ENCODE measurements at regions not wholly inside any gene's neighbourhood (a gene's known extent, or its start where the extent isn't known, plus 50 kb on each side); places are given as distances from the start of the nearest gene placed in this dataset.
A peak's percentile ranks its signal among the peaks of the same experiment; 100 is the strongest.
"Not testable (repeated sequence)": the region's sequence is repeated elsewhere in the genome, so short reads cannot be mapped to it uniquely, and the experiment has no call there.

GRCh38 chr13:76829572-76830327, 56.5 kb downstream of the KCTD12 start:
- no peak for DNase-seq

- DNase-seq: no peak
Observed at GRCh38 chr13:76828316-76828741, 57.9 kb downstream of the KCTD12 start.

GRCh38 chr13:76826527-76826926, 59.7 kb downstream of the KCTD12 start:
- DNase-seq: no peak

- DNase-seq: no peak
Observed at GRCh38 chr13:76825430-76825829, 60.8 kb downstream of the KCTD12 start.

- no peak for DNase-seq
Observed at GRCh38 chr13:76823969-76824368, 62.2 kb downstream of the KCTD12 start.

GRCh38 chr13:76822698-76823267, 63.4 kb downstream of the KCTD12 start:
- DNase-seq: no peak

GRCh38 chr13:76821222-76821621, 65.0 kb downstream of the KCTD12 start:
- not testable (repeated sequence) for DNase-seq

- peak; percentile 85 for DNase-seq
Observed at GRCh38 chr13:76820759-76821158, 65.4 kb downstream of the KCTD12 start.

- DNase-seq: no peak
Observed at GRCh38 chr13:76816394-76816793, 69.8 kb downstream of the KCTD12 start.

GRCh38 chr13:76815344-76815743, 70.9 kb downstream of the KCTD12 start:
- DNase-seq: no peak

- no peak for DNase-seq
Observed at GRCh38 chr13:76813891-76814290, 72.3 kb downstream of the KCTD12 start.

- peak; percentile 69 for DNase-seq
Observed at GRCh38 chr13:76813000-76813691, 73.1 kb downstream of the KCTD12 start.

GRCh38 chr13:76812206-76812897, 73.9 kb downstream of the KCTD12 start:
- DNase-seq: peak; percentile 78

- DNase-seq: no peak
Observed at GRCh38 chr13:76809389-76809788, 76.8 kb downstream of the KCTD12 start.

GRCh38 chr13:76808927-76809326, 77.3 kb downstream of the KCTD12 start:
- DNase-seq: no peak

- no peak for DNase-seq
Observed at GRCh38 chr13:76804801-76805200, 81.4 kb downstream of the KCTD12 start.

GRCh38 chr13:76803831-76804230, 82.4 kb downstream of the KCTD12 start:
- no peak for DNase-seq

- DNase-seq: no peak
Observed at GRCh38 chr13:76800943-76801342, 85.3 kb downstream of the KCTD12 start.

- no peak for DNase-seq
Observed at GRCh38 chr13:76799696-76800095, 86.5 kb downstream of the KCTD12 start.

GRCh38 chr13:76798037-76798436, 88.2 kb downstream of the KCTD12 start:
- DNase-seq: no peak

GRCh38 chr13:76797361-76797760, 88.8 kb downstream of the KCTD12 start:
- DNase-seq: no peak

- DNase-seq: no peak
Observed at GRCh38 chr13:76796851-76797250, 89.4 kb downstream of the KCTD12 start.
